Ishikawa (cell line): ENCODE measurements at regions not wholly inside any gene's neighbourhood (a gene's known extent, or its start where the extent isn't known, plus 50 kb on each side); places are given as distances from the start of the nearest gene placed in this dataset.

Experiments
- CEBPB ChIP-seq: IDR thresholded peaks from 2 replicates; pipeline ENCODE4 v1.6.1; 2012
- CREB1 ChIP-seq: IDR thresholded peaks from 2 replicates; pipeline ENCODE4 v1.6.1; 2012; ENCODE audit warnings: low read depth
- EGR1 ChIP-seq: IDR thresholded peaks from 2 replicates; pipeline ENCODE4 v1.6.1; 2012
- EP300 ChIP-seq: IDR thresholded peaks from 2 replicates; pipeline ENCODE4 v1.6.1; 2012; ENCODE audit warnings: borderline replicate concordance
- FOXM1 ChIP-seq: IDR thresholded peaks from 2 replicates; pipeline ENCODE4 v1.6.1; 2012; ENCODE audit warnings: low read depth, borderline replicate concordance
- NFIC ChIP-seq: IDR thresholded peaks from 2 replicates; pipeline ENCODE4 v1.6.1; 2012
- RAD21 ChIP-seq: IDR thresholded peaks from 2 replicates; pipeline ENCODE4 v1.6.1; 2012; ENCODE audit warnings: low read depth
- TAF1 ChIP-seq: IDR thresholded peaks from 2 replicates; pipeline ENCODE4 v1.6.1; 2012; ENCODE audit warnings: low read depth, mild to moderate bottlenecking
- TCF12 ChIP-seq: IDR thresholded peaks from 2 replicates; pipeline ENCODE4 v1.6.1; 2012; ENCODE audit warnings: low read depth
- TEAD4 ChIP-seq: IDR thresholded peaks from 2 replicates; pipeline ENCODE4 v1.6.1; 2012
- YY1 ChIP-seq: IDR thresholded peaks from 2 replicates; pipeline ENCODE4 v1.6.1; 2012; ENCODE audit warnings: low read depth
- ZBTB7A ChIP-seq: IDR thresholded peaks from 2 replicates; pipeline ENCODE4 v1.6.1; 2012; ENCODE audit warnings: low read depth
- TF ChIP-seq, protein P1 (sequence below): IDR thresholded peaks from 2 replicates; pipeline ENCODE4 v1.6.1; 2012; ENCODE audit warnings: low read depth, mild to moderate bottlenecking
- TF ChIP-seq, protein P2 (sequence below): IDR thresholded peaks from 2 replicates; pipeline ENCODE4 v1.6.1; 2012
- TF ChIP-seq, protein P3 (sequence below): IDR thresholded peaks from 2 replicates; pipeline ENCODE4 v1.6.1; 2012

DNA sequence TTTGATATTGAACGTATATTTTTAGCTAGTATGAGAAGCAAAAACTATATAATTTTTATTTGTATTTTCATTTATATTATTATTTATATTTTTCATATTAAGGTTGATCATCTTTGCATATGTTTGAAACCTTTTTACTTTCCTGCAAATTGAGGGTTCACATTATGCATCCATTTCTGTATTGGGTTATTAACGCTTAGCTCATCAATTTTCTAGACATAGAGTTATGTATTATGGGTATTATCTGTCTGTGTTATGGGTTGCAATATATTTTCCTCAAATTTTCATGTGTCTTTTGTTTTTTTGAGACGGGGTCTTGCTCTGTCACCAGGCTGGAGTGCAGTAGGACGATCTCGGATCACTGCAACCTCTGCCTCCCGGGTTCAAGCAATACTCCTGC is 2377.0 kb upstream of the WWC1 start:
- TF ChIP-seq YY1 (no peak), TCF12 (no peak), TAF1 (no peak), EP300 (no peak), ZBTB7A (no peak), NFIC (no peak), FOXM1 (no peak), TEAD4 (no peak), CREB1 (no peak), RAD21 (no peak), CEBPB (no peak), EGR1 (no peak)
- TF ChIP-seq, protein P1, sequence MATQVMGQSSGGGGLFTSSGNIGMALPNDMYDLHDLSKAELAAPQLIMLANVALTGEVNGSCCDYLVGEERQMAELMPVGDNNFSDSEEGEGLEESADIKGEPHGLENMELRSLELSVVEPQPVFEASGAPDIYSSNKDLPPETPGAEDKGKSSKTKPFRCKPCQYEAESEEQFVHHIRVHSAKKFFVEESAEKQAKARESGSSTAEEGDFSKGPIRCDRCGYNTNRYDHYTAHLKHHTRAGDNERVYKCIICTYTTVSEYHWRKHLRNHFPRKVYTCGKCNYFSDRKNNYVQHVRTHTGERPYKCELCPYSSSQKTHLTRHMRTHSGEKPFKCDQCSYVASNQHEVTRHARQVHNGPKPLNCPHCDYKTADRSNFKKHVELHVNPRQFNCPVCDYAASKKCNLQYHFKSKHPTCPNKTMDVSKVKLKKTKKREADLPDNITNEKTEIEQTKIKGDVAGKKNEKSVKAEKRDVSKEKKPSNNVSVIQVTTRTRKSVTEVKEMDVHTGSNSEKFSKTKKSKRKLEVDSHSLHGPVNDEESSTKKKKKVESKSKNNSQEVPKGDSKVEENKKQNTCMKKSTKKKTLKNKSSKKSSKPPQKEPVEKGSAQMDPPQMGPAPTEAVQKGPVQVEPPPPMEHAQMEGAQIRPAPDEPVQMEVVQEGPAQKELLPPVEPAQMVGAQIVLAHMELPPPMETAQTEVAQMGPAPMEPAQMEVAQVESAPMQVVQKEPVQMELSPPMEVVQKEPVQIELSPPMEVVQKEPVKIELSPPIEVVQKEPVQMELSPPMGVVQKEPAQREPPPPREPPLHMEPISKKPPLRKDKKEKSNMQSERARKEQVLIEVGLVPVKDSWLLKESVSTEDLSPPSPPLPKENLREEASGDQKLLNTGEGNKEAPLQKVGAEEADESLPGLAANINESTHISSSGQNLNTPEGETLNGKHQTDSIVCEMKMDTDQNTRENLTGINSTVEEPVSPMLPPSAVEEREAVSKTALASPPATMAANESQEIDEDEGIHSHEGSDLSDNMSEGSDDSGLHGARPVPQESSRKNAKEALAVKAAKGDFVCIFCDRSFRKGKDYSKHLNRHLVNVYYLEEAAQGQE, result no peak
- TF ChIP-seq, protein P2, sequence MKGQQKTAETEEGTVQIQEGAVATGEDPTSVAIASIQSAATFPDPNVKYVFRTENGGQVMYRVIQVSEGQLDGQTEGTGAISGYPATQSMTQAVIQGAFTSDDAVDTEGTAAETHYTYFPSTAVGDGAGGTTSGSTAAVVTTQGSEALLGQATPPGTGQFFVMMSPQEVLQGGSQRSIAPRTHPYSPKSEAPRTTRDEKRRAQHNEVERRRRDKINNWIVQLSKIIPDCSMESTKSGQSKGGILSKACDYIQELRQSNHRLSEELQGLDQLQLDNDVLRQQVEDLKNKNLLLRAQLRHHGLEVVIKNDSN, result no peak
- TF ChIP-seq, protein P3, sequence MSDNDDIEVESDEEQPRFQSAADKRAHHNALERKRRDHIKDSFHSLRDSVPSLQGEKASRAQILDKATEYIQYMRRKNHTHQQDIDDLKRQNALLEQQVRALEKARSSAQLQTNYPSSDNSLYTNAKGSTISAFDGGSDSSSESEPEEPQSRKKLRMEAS, result no peak

DNA sequence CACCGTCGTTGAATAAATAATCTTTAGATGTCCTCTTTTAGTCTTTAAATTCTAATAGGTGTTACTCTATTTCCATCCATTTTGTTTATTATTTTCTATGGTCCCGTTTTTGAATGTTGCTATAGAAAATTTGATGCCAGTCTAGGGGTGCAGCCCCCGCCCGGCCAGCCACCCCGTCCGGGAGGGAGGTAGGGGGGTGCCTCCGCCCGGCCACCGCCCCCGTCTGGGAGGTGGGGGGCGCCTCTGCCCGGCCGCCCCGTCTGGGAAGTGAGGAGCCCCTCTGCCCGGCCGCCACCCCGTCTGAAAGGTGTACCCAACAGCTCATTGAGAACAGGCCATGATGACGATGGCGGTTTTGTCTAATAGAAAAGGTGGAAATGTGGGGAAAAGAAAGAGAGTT is 2372.2 kb upstream of the WWC1 start:
- TF ChIP-seq RAD21 (no peak), EGR1 (no peak)

DNA sequence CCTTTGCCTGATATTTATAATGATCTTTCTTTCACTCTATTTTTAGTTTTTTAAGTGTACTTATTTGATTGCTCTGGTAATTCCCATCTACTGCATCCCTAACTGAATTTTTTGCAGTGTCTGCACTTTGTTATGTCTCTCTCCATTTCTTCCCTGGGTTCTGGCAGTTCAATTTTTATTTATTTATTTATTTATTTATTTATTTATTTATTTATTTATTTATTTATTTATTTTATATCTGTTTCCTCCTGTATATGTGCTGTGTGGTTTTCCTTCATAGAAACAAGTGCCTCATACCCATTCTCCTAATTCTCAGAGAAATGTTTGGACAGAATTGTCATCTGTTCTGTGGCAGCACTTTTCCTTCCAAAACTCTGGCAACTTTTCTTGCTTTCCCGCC is 2370.8 kb upstream of the WWC1 start:
- TF ChIP-seq, protein P3, result no peak
- TF ChIP-seq, protein P2, result no peak
- TF ChIP-seq, protein P1, result no peak
- TF ChIP-seq EP300, result no peak
- no peak for TF ChIP-seq CEBPB
- TF ChIP-seq NFIC, result no peak

DNA sequence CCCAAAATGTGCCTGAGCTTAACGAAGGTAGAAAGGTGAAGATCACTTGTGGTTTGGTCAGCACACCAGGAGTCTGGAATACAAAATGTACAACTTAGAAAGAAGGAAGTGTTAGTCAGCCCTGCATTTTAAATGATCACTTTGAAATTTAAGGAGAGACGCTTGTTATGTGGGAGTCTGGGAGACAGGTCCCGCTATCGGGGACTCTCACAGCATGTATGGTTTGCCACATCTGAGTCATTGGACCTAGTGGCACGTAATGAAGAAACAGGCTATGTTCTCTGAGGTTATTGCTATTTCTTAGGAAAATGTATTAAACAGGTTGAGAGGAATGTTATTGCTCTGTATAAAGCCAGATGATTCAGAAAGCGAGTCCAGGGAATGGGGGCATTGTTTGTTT is 2362.5 kb upstream of the WWC1 start:
- no peak for TF ChIP-seq FOXM1
- no peak for TF ChIP-seq ZBTB7A
- no peak for TF ChIP-seq TEAD4
- no peak for TF ChIP-seq TAF1
- TF ChIP-seq, protein P3, result no peak
- TF ChIP-seq EP300, result no peak
- TF ChIP-seq EGR1, result no peak
- TF ChIP-seq, protein P1, result no peak
- TF ChIP-seq RAD21, result no peak
- TF ChIP-seq TCF12, result no peak
- no peak for TF ChIP-seq NFIC
- TF ChIP-seq CEBPB, result no peak
- TF ChIP-seq, protein P2, result no peak

DNA sequence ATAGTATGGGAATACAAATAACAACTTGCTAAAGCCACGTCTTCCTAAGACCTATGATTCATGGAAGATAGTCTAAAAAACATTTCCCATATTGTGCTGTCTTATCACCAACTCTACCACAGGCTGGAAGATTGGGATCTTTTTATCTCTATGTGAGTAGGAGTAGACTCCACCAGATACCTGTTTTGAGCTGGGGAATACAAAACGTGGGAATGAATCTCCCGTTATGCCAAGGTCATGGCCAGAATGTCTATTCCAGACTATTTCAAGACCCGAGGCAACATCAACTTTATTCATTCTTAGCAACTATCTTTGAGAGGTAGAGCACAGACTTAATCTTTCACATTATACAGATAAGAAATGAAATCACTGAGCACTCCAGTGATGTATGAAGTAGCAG is 2350.9 kb upstream of the WWC1 start:
- no peak for TF ChIP-seq CREB1
- TF ChIP-seq, protein P3, result no peak
- no peak for TF ChIP-seq RAD21
- TF ChIP-seq, protein P2, result no peak
- TF ChIP-seq EP300, result no peak
- no peak for TF ChIP-seq TEAD4
- no peak for TF ChIP-seq FOXM1
- TF ChIP-seq, protein P1, result no peak
- no peak for TF ChIP-seq NFIC
- TF ChIP-seq TAF1, result no peak
- TF ChIP-seq CEBPB, result no peak
- no peak for TF ChIP-seq TCF12
- TF ChIP-seq EGR1, result no peak
- TF ChIP-seq YY1, result no peak
- no peak for TF ChIP-seq ZBTB7A
